ENCODE measurements at regions not wholly inside any gene's neighbourhood (a gene's known extent, or its start where the extent isn't known, plus 50 kb on each side); places are given as distances from the start of the nearest gene placed in this dataset.

- no peak for TF ChIP-seq POLR2A (IDR thresholded peaks at IDR 0.05)
- no peak for TF ChIP-seq CTCF (IDR thresholded peaks at IDR 0.05)
Observed at GRCh38 chr13:80906860-80907259, 565.9 kb upstream of the SPRY2 start.
